Activated naive CD4-positive, alpha-beta T cell treated with anti-CD3 and anti-CD28 coated beads, Interleukin-2, amount 50 U/mL, for 24 hours (primary cell): ENCODE measurements at regions not wholly inside any gene's neighbourhood (a gene's known extent, or its start where the extent isn't known, plus 50 kb on each side); places are given as distances from the start of the nearest gene placed in this dataset.

Experiments used
- H3K27ac Mint-ChIP-seq: one replicate; pipeline ENCODE4 v1.8.0; 2021; ENCODE audit warnings: mild to moderate bottlenecking, mixed read lengths
- H3K27me3 Mint-ChIP-seq: one replicate; pipeline ENCODE4 v1.8.0; 2021; ENCODE audit warnings: mixed read lengths
- H3K36me3 Mint-ChIP-seq: one replicate; pipeline ENCODE4 v1.8.0; 2021; ENCODE audit warnings: mixed read lengths
- H3K4me1 Mint-ChIP-seq: one replicate; pipeline ENCODE4 v1.8.0; 2021; ENCODE audit warnings: mixed read lengths
- H3K4me3 Mint-ChIP-seq: one replicate; pipeline ENCODE4 v1.8.0; 2021; ENCODE audit warnings: mild to moderate bottlenecking, mixed read lengths
- H3K9me3 Mint-ChIP-seq: one replicate; pipeline ENCODE4 v1.8.0; 2021; ENCODE audit warnings: mixed read lengths

DNA sequence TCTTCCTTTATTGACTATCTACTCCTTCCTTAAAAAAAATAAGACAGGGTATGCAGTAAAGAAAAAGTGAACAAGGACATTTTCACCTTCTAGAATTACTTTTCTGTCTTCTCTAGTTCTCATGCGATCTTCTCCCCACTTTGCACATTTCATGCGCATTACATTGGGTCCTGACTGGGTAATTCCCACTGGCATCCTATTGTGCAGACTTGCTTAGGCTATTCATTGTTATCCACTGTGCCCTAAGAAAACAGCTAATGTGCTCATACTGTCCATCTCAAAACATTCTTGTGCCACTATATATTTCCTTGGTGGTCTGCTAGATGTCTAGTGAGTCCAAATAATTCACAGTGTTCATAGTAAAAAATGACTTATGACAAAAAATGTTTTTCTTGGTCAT is 447.4 kb upstream of the ROBO1 start:
- Mint-ChIP-seq H3K9me3 (no peaks in the 10 kb centered on the region), H3K27me3 (no peaks in the 10 kb centered on the region), H3K4me3 (no peak overlapping the region), H3K27ac (no peak overlapping the region), H3K4me1 (no peaks in the 10 kb centered on the region), H3K36me3 (no peaks in the 10 kb centered on the region)

DNA sequence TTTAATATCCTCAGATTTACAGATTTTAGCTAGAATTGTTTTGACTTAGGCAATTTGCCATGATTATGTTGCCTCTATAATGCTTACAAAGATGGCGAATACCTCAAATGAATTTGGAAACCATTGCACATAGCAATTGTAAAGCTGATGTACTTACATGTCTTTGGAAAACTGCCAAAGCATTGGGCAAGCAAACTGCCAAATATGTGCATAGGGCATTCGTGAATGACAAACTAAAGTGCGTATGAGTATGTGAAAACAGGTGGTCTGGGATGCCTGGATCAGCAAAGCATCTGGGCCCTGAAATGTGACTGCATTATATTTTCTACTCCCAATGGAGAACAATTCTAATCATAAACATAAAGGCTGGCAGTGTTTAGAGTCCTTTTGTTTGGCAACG is 445.3 kb upstream of the ROBO1 start:
- Mint-ChIP-seq H3K9me3 (no peaks in the 10 kb centered on the region), H3K27me3 (no peaks in the 10 kb centered on the region), H3K27ac (no peak overlapping the region), H3K4me1 (no peaks in the 10 kb centered on the region), H3K4me3 (no peak overlapping the region), H3K36me3 (no peaks in the 10 kb centered on the region)

DNA sequence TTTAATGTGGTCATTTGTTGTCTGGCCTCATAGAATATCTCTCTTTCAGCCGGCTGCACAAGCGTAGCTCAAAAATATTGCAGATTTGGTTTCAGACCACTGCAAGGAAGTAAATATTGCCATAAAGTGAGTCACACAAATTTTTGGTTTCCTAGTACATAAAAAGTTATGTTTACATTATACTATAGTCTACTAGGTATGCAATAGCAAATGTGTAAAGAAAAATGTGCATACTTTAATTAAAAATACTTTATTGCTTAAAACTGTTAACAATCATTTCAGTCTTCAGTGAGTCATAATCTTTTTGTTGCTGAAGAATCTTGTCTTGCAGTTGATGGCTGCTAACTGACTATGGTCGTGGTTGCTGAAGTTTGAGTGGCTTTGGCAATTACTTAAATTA is 425.1 kb upstream of the ROBO1 start:
- H3K4me3 Mint-ChIP-seq = no peak overlapping the region
- no peaks in the 10 kb centered on the region for H3K27me3 Mint-ChIP-seq
- H3K9me3 Mint-ChIP-seq = peaks cover 11% of the 10 kb centered on the region

DNA sequence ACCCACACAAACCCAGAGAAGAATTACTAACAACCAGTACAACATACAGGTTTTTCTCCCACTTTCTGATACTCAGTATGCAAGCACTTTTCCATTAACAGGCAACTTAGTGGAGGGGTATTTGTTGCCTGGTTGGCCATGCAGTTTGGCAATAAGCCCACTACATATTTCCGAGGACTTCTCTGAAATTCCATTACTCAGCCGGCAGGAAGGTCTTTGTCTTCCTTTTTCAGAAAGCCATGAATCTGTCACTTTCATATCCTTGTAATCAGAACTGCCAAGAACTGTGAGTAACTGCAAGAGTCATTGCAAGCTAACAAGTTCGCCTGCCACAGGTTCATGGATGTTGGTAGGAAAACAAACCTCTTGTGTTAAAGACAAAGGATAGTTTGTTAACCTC is 422.3 kb upstream of the ROBO1 start:
- Mint-ChIP-seq H3K27me3 (no peaks in the 10 kb centered on the region), H3K9me3 (peaks cover 8% of the 10 kb centered on the region), H3K27ac (no peak overlapping the region), H3K4me3 (no peak overlapping the region), H3K36me3 (no peaks in the 10 kb centered on the region), H3K4me1 (no peaks in the 10 kb centered on the region)

More for the DNA sequence above, 425.1 kb upstream of the ROBO1 start:
- Mint-ChIP-seq H3K4me1 (no peaks in the 10 kb centered on the region), H3K36me3 (no peaks in the 10 kb centered on the region), H3K27ac (no peak overlapping the region)

DNA sequence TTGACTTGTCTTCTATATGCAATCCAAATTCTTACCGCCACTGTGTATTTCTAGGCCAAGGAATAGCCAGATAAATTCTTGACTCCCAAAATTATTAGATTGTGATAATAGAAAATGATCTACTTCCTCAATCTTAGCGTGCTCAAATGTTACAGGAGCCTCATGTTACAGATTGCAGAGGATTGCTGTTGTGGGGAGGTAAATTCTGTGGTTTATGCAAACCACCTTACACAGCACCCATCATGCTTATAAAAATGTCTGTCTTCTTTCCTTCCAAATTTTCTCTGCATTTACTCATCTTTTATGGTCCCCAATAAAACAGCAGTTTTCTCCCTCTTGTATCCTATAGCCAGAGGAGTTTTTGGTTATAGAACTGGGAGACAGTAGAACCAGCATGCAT is 420.2 kb upstream of the ROBO1 start:
- Mint-ChIP-seq H3K27me3 (no peaks in the 10 kb centered on the region), H3K4me1 (no peaks in the 10 kb centered on the region), H3K36me3 (no peaks in the 10 kb centered on the region), H3K4me3 (no peak overlapping the region), H3K27ac (no peak overlapping the region), H3K9me3 (peaks cover 6% of the 10 kb centered on the region)

DNA sequence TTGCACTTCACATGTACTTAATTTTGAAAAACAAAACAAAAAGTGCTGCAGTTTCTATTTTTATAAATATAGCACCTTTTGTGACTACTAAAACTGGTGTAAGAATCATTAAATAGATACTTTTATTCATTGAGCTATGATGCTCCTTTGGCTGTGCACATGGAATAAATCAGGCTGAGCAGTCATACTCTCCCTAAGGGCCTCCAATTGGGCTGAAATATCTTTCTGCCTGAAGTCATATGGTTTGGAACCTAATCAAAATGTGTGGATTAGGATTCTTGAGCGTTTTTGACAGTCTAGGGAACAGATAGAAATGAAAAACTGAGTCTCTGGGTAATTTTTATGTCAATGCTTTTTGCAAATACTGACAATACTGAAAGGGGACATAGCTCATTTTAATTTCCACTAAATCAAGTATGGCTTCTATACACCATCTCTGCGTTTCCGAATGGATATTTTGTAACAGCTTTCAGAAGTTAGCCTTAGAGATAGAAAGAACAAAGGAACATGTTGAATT is 392.2 kb upstream of the ROBO1 start:
- H3K27ac Mint-ChIP-seq = no peak overlapping the region
- no peaks in the 10 kb centered on the region for H3K4me1 Mint-ChIP-seq
- H3K9me3 Mint-ChIP-seq = peaks cover 5% of the 10 kb centered on the region
- H3K27me3 Mint-ChIP-seq = no peaks in the 10 kb centered on the region
- no peak overlapping the region for H3K4me3 Mint-ChIP-seq
- no peaks in the 10 kb centered on the region for H3K36me3 Mint-ChIP-seq

DNA sequence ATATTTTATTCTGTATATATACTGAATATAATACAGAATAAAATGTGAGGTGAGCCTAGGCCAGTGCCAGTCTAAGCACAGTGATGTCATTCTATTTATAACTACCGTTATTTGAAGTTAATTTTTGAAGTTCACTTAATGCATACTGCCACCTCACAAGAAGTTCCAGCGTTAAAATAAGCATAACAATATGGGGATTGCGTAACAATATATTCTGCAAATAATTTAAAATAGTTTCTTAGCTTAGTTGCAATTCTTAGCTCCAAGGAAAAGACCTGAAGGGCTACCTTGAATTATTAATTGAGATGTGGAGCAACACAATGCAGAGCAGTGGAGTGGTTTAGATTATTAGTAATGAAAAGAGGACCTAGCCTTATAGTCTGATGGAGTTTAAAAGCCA is 390.5 kb upstream of the ROBO1 start:
- Mint-ChIP-seq H3K27ac (no peak overlapping the region), H3K4me1 (no peaks in the 10 kb centered on the region), H3K36me3 (no peaks in the 10 kb centered on the region), H3K9me3 (peaks cover 6% of the 10 kb centered on the region), H3K4me3 (no peak overlapping the region), H3K27me3 (no peaks in the 10 kb centered on the region)

DNA sequence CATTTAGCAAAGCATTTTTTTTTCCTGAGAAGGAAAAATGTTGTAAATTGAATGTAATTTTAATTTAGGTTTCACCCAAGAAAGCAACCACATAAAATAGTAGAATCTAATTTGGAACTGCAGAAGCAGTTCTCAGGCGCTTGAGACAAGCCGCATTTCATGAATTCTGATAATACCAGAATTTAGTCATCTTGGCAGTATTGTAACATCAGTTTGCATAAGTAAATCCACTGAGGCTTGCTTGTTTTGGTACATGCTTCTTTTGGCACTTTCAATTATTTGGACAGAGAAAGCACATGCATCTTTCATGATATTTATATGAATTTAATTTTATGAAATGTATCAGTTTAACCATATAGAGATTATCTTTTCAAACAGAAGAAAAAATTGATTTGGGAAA is 389.7 kb upstream of the ROBO1 start:
- Mint-ChIP-seq H3K4me3 (no peak overlapping the region), H3K36me3 (no peaks in the 10 kb centered on the region), H3K9me3 (peaks cover 5% of the 10 kb centered on the region), H3K27ac (no peak overlapping the region), H3K4me1 (no peaks in the 10 kb centered on the region), H3K27me3 (no peaks in the 10 kb centered on the region)

DNA sequence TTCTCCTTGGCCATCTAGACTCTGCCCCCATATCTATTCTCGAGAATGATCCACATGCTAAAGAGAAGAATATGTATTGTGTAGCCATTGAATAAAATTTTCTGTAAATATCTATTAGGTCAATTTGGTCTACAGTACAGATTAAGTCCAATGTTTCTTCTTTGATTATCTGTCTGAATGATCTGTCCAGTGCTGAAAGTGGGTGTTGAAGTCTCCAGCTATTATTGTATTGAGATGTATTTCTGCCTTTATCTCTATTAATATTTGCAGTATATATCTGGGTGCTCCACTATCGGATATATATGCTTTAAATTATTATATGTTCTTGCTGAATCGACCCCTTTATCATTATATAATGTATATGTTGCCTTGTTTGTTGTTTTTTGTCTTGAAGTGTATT is 384.9 kb upstream of the ROBO1 start:
- peaks cover 19% of the 10 kb centered on the region for H3K9me3 Mint-ChIP-seq
- no peaks in the 10 kb centered on the region for H3K27me3 Mint-ChIP-seq
- H3K36me3 Mint-ChIP-seq = no peaks in the 10 kb centered on the region
- H3K4me1 Mint-ChIP-seq = no peaks in the 10 kb centered on the region
- no peak overlapping the region for H3K4me3 Mint-ChIP-seq
- no peak overlapping the region for H3K27ac Mint-ChIP-seq

DNA sequence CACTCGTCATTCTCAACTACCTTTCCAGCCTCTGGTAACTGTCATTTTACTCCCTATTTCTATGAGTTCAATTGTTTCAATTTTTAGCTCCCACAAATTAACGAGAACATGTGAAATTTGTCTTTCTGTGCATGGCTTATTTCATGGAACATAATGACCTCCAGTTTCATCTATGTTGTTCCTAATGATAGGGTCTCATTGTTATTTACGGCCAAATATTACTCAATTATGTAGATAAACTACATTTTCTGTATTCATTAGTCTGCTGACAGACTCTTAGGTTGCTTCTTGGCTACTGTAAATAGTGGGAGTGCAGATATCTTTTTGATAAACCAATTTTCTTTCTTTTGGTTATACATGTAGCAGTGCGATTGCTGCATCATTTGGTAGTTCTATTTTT is 374.9 kb upstream of the ROBO1 start:
- Mint-ChIP-seq H3K4me1 (no peaks in the 10 kb centered on the region), H3K27ac (no peak overlapping the region), H3K9me3 (peaks cover 16% of the 10 kb centered on the region), H3K36me3 (no peaks in the 10 kb centered on the region), H3K4me3 (no peak overlapping the region), H3K27me3 (no peaks in the 10 kb centered on the region)

DNA sequence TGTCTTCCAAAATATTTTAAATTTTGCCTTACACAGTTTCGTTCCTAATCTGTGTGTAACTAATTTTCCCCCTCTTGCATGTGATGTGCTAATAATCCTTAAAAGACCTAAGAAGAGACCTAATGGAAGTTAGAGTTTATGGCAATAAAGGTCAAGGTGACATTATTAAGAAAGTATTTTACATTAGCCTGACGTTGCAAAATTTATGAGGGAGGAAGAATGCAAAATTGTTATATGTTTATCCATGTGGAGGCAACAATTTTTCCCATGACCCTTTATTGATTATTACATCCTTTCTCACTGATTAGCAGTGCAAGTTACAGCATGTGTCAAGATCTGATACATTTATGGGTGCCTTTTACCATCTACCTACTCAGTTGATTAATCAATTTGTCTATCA is 373.8 kb upstream of the ROBO1 start:
- H3K27ac Mint-ChIP-seq = no peak overlapping the region
- H3K27me3 Mint-ChIP-seq = no peaks in the 10 kb centered on the region
- no peaks in the 10 kb centered on the region for H3K4me1 Mint-ChIP-seq
- no peaks in the 10 kb centered on the region for H3K36me3 Mint-ChIP-seq
- H3K9me3 Mint-ChIP-seq = peaks cover 15% of the 10 kb centered on the region
- H3K4me3 Mint-ChIP-seq = no peak overlapping the region

DNA sequence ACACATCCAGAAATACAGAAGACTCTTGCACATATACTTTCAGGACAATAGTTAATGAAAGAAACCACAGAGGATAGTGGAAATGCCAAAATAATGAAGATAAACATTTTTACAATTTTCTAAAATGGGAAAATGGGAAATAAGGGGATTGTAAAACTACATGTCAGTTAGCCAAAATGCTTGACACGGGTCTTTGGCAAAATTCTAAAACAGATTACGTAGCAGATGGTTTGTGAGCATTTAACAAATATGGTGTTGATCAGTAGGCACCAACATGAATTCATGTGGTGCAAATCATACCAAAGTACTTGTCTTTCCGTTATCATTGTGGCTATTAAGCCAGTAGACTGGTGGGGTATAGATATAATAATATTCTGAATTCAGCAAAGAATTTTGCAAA is 348.5 kb upstream of the ROBO1 start:
- Mint-ChIP-seq H3K36me3 (no peaks in the 10 kb centered on the region), H3K27ac (no peak overlapping the region), H3K4me3 (no peak overlapping the region), H3K4me1 (no peaks in the 10 kb centered on the region), H3K27me3 (no peaks in the 10 kb centered on the region), H3K9me3 (no peaks in the 10 kb centered on the region)

DNA sequence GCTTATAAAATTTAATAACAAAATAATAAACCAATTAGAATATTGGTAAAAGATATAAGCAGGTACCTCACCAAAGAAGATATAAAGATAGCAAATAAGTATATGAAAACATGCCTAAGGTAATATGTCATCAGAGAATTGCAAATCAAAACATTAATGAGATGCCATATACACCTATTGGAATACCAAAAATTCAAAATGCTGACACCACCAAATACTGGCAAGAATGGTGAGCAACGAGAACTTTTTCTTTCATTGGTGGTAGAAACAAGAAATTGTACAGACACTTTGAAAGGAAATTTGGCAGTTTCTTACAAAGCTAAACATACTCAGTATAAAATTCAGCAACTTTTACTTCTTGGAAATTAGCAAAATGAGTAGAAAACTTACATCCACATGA is 346.9 kb upstream of the ROBO1 start:
- Mint-ChIP-seq H3K27me3 (no peaks in the 10 kb centered on the region), H3K9me3 (no peaks in the 10 kb centered on the region), H3K36me3 (no peaks in the 10 kb centered on the region), H3K27ac (no peak overlapping the region), H3K4me3 (no peak overlapping the region), H3K4me1 (no peaks in the 10 kb centered on the region)

DNA sequence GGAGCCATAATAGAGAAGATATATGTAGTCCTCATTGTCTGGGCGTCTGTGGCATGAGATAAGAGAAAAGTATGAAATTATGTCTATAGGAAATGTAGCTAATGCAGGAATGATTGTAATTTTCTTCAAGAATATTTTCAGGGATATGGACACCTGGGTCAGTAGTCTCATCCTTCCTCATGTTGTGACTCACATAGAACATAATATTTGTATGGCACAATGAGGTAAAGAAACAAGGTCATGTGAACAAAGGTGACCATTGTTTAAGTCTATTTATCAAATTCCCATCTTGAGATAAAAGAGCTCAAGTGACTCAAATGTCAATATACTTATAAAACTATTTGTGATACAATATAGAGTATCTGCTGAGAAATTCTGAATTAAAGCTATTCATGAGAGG is 345.5 kb upstream of the ROBO1 start:
- H3K9me3 Mint-ChIP-seq = no peaks in the 10 kb centered on the region
- H3K27me3 Mint-ChIP-seq = no peaks in the 10 kb centered on the region

DNA sequence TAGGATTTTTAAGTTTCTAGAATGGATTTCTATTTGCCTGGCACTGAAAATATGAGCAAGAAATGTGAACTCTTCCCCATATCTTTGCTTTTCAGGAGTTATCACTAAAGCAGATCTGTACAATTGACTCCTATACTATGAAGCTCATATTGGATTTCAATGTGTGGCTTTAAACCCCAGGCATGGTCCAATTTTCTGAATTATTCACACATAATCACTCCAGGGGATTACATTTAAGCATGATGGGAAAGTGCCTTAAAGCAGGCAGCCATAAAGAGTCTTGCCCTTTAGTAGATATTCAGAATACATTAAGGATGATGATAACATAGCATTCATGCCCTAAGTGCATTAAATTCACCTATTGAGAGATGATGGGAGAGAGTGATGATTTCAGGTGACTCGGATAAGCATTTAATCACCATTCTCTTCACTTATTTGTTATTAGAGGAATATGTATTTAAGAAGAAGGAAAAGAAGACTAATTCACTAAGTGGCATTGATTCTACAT is 331.8 kb upstream of the ROBO1 start:
- Mint-ChIP-seq H3K27me3 (no peaks in the 10 kb centered on the region), H3K36me3 (no peaks in the 10 kb centered on the region), H3K27ac (no peak overlapping the region), H3K4me3 (no peak overlapping the region), H3K9me3 (no peaks in the 10 kb centered on the region), H3K4me1 (no peaks in the 10 kb centered on the region)

More for the DNA sequence above, 345.5 kb upstream of the ROBO1 start:
- Mint-ChIP-seq H3K4me3 (no peak overlapping the region), H3K4me1 (no peaks in the 10 kb centered on the region), H3K27ac (no peak overlapping the region), H3K36me3 (no peaks in the 10 kb centered on the region)

DNA sequence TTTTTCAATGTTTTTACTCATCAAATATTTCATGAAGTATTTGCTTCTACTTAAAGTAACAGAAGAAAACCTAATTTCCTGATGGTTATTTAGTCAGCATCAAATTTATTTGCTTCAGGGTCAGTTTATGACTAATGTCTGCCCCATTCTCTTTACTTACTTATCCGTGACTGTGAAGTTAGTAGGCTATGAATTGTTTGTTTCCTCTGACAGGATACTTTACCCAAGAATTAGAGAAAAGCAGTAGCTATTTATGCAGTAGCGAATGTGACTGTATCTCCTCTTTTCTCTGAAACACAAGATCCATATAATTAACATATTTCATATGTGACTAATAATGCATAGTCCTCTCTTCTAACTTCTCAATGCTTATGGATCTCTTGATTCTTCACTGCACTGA is 329.9 kb upstream of the ROBO1 start:
- no peak overlapping the region for H3K4me3 Mint-ChIP-seq
- no peaks in the 10 kb centered on the region for H3K27me3 Mint-ChIP-seq
- no peaks in the 10 kb centered on the region for H3K4me1 Mint-ChIP-seq
- H3K27ac Mint-ChIP-seq = no peak overlapping the region
- H3K9me3 Mint-ChIP-seq = no peaks in the 10 kb centered on the region
- no peaks in the 10 kb centered on the region for H3K36me3 Mint-ChIP-seq

DNA sequence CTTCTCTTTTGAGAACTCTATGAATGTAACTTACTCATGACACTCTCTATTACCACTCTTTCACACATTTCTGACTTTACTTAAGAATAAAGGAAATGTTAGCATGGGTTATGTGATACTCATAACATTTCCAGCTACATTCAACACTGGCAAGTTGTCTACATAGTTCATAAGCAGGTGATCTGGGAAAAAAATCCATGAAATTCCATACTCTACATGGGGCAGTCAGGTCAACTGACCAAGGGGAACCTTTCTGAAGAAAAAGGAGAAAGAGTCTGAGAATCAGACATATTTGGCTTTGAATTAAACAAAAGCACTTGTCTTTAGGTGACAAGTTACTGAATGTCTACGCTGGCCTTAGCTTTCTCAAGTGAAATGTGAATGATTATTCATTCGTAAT is 329.1 kb upstream of the ROBO1 start:
- Mint-ChIP-seq H3K4me1 (no peaks in the 10 kb centered on the region), H3K27ac (no peak overlapping the region), H3K4me3 (no peak overlapping the region), H3K9me3 (no peaks in the 10 kb centered on the region), H3K27me3 (no peaks in the 10 kb centered on the region), H3K36me3 (no peaks in the 10 kb centered on the region)
